ENCODE measurements at regions not wholly inside any gene's neighbourhood (a gene's known extent, or its start where the extent isn't known, plus 50 kb on each side); places are given as distances from the start of the nearest gene placed in this dataset.

DNA sequence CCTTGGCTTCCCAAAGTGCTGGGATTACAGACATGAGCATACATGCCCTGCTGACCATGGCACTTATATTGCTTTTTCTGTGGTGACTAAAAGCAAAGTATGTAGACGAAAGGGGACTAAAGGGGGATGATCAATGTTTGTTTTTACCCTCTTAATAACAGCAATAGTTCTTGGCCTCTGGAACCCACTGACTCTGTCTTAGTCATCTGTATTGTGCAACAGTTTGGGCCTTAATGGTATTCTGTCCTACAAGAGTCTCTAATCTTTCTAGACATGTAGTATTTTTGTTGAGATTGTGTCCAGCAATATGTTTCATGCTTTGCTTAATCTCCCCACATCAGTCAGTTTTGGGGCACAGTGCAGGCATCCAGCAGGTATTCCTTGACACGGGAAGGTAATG is 359.9 kb upstream of the FANCL start:
- POLR2A ChIA-PET = no interaction called here
- DNase-seq (no peak), ATAC-seq (ENCODE audit: poor library complexity) (no peak)

DNA sequence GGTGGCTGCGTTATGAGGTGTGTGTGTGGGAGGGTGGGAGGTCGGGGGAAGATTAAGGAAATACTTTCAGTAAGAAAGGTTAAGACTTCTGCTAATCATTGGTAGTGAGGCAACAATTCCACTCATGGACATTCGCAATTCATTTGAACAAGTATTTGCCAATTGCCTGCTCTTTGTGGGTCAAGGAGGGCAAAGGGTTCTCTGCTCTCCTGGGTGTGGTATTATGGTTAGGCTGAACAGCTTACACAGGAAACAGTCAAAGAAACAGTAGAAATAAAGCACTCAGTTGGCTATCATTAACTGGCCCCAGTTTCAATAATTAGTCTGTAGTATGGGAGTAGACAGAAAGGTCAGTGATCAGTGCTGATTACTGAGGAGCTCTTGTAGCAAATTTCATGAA is 357.0 kb upstream of the FANCL start:
- H3K27ac ChIP-seq (ENCODE audit: low read depth in 1 of 2, low read length in 2 of 2) = no peak overlapping the region
- no peaks in the 10 kb centered on the region for H3K27me3 Mint-ChIP-seq
- no peak for DNase-seq
- POLR2A ChIA-PET = no interaction called here
- CTCF ChIA-PET = no interaction called here
- no peaks in the 10 kb centered on the region for H3K9me3 ChIP-seq (ENCODE audit: control insufficient read depth in 1 of 2, insufficient read depth in 1 of 2, low read length in 2 of 2)
- no peaks in the 10 kb centered on the region for H3K27me3 ChIP-seq (ENCODE audit: control insufficient read depth in 1 of 2, insufficient read depth in 2 of 2, low read length in 2 of 2)
- H3K4me1 Mint-ChIP-seq (ENCODE audit: low read depth) = no peaks in the 10 kb centered on the region
- peaks cover 2% of the 10 kb centered on the region for H3K9me3 Mint-ChIP-seq
- ATAC-seq (ENCODE audit: poor library complexity) = no peak
- H3K27ac Mint-ChIP-seq = no peak overlapping the region
- no peaks in the 10 kb centered on the region for H3K4me1 ChIP-seq (ENCODE audit: insufficient read depth, low read length)
- H3K4me3 ChIP-seq (ENCODE audit: low read length) = no peak overlapping the region
- TF ChIP-seq, protein P1, sequence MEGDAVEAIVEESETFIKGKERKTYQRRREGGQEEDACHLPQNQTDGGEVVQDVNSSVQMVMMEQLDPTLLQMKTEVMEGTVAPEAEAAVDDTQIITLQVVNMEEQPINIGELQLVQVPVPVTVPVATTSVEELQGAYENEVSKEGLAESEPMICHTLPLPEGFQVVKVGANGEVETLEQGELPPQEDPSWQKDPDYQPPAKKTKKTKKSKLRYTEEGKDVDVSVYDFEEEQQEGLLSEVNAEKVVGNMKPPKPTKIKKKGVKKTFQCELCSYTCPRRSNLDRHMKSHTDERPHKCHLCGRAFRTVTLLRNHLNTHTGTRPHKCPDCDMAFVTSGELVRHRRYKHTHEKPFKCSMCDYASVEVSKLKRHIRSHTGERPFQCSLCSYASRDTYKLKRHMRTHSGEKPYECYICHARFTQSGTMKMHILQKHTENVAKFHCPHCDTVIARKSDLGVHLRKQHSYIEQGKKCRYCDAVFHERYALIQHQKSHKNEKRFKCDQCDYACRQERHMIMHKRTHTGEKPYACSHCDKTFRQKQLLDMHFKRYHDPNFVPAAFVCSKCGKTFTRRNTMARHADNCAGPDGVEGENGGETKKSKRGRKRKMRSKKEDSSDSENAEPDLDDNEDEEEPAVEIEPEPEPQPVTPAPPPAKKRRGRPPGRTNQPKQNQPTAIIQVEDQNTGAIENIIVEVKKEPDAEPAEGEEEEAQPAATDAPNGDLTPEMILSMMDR (IDR thresholded peaks at IDR 0.05) = no peak
- intact Hi-C loops (cut with DNase I, micrococcal nuclease) = no loop called here
- H3K36me3 Mint-ChIP-seq (ENCODE audit: low read depth) = no peaks in the 10 kb centered on the region
- H3K4me3 Mint-ChIP-seq = no peak overlapping the region
- no peaks in the 10 kb centered on the region for H3K36me3 ChIP-seq (ENCODE audit: insufficient read depth, low read length)

More for the DNA sequence above, 359.9 kb upstream of the FANCL start:
- no peaks in the 10 kb centered on the region for H3K36me3 Mint-ChIP-seq (ENCODE audit: low read depth)
- H3K4me3 Mint-ChIP-seq = no peak overlapping the region
- TF ChIP-seq, protein P1 (IDR thresholded peaks at IDR 0.05) = no peak
- no peaks in the 10 kb centered on the region for H3K27me3 Mint-ChIP-seq
- H3K4me3 ChIP-seq (ENCODE audit: low read length) = no peak overlapping the region
- H3K9me3 ChIP-seq (ENCODE audit: control insufficient read depth in 1 of 2, insufficient read depth in 1 of 2, low read length in 2 of 2) = no peaks in the 10 kb centered on the region
- H3K36me3 ChIP-seq (ENCODE audit: insufficient read depth, low read length) = no peaks in the 10 kb centered on the region
- intact Hi-C loops (cut with DNase I, micrococcal nuclease) = no loop called here
- H3K4me1 ChIP-seq (ENCODE audit: insufficient read depth, low read length) = no peaks in the 10 kb centered on the region
- peaks cover 2% of the 10 kb centered on the region for H3K9me3 Mint-ChIP-seq
- no peaks in the 10 kb centered on the region for H3K27me3 ChIP-seq (ENCODE audit: control insufficient read depth in 1 of 2, insufficient read depth in 2 of 2, low read length in 2 of 2)
- H3K27ac Mint-ChIP-seq = no peak overlapping the region
- no peak overlapping the region for H3K27ac ChIP-seq (ENCODE audit: low read depth in 1 of 2, low read length in 2 of 2)
- H3K4me1 Mint-ChIP-seq (ENCODE audit: low read depth) = no peaks in the 10 kb centered on the region
- CTCF ChIA-PET = no interaction called here

DNA sequence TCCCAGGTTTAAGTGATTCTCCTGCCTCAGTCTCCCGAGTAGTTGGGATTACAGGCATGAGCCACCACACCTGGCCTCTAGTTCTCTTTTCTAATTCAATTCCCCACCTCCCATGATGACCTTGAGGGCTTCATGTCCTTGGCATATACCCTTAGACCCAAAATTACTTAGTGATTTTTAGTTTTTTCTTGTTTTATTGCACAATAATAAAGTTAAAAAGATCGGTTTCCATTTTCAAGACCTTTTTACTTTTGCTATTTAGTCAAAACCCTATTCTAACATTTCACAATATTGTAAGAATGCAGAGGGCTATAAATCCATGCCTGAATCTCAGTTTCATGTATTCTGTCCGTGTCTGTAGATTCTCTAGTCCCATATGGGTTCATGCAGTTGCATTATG is 354.6 kb upstream of the FANCL start:
- H3K4me1 ChIP-seq (ENCODE audit: insufficient read depth, low read length) = no peaks in the 10 kb centered on the region
- H3K27me3 ChIP-seq (ENCODE audit: control insufficient read depth in 1 of 2, insufficient read depth in 2 of 2, low read length in 2 of 2) = no peaks in the 10 kb centered on the region
- H3K4me1 Mint-ChIP-seq (ENCODE audit: low read depth) = no peaks in the 10 kb centered on the region
- ChIA-PET CTCF (no interaction called here), POLR2A (no interaction called here)
- no peaks in the 10 kb centered on the region for H3K36me3 Mint-ChIP-seq (ENCODE audit: low read depth)
- no peak overlapping the region for H3K4me3 ChIP-seq (ENCODE audit: low read length)
- peaks cover 2% of the 10 kb centered on the region for H3K27me3 Mint-ChIP-seq
- intact Hi-C loops (cut with DNase I, micrococcal nuclease) = no loop called here
- no peak overlapping the region for H3K27ac ChIP-seq (ENCODE audit: low read depth in 1 of 2, low read length in 2 of 2)
- no peaks in the 10 kb centered on the region for H3K36me3 ChIP-seq (ENCODE audit: insufficient read depth, low read length)
- DNase-seq = no peak
- H3K9me3 Mint-ChIP-seq = peaks cover 2% of the 10 kb centered on the region
- no peak overlapping the region for H3K4me3 Mint-ChIP-seq
- TF ChIP-seq, protein P1 (IDR thresholded peaks at IDR 0.05) = no peak
- no peak overlapping the region for H3K27ac Mint-ChIP-seq
- no peak for ATAC-seq (ENCODE audit: poor library complexity)
- H3K9me3 ChIP-seq (ENCODE audit: control insufficient read depth in 1 of 2, insufficient read depth in 1 of 2, low read length in 2 of 2) = no peaks in the 10 kb centered on the region

Data from CD4-positive, alpha-beta T cell (primary cell).